Endothelial cell of umbilical vein (primary cell): ENCODE measurements at regions not wholly inside any gene's neighbourhood (a gene's known extent, or its start where the extent isn't known, plus 50 kb on each side); places are given as distances from the start of the nearest gene placed in this dataset.

Experiments used
- BruUV-seq: library from RNA; stranded (reverse); fragments of 400-500 nt; replicated peaks from 2 replicates; lab custom pipeline; 2021; lab: Mats Ljungman, UMichigan
- CTCF ChIA-PET: fragments of 300-600, 350-600 bp; sonication (Branson Sonifier 250); formaldehyde crosslinking; loops from one replicate; lab custom pipeline; 2021; ENCODE audit warnings: antibody characterized with exemption, inconsistent platforms; lab: Charles Lee
- POLR2A ChIA-PET: fragments of 300-600, 350-600 bp; sonication (Branson Sonifier 250); formaldehyde crosslinking; loops from one replicate; lab custom pipeline; 2021; ENCODE audit warnings: antibody characterized with exemption, inconsistent platforms; lab: Charles Lee
- DNase-seq: peaks from one replicate; pipeline ENCODE4 v3.0.0-alpha.2; 2011; ENCODE audit warnings: low read depth, low spot score
- FAIRE-seq: peaks from 2 replicates; lab custom pipeline; 2011; peaks lifted over from hg19 to GRCh38; lab: Jason Lieb, UNC
- H2AFZ ChIP-seq: 2 replicates; pipeline ENCODE4 v1.6.0; 2012; ENCODE audit warnings: low read depth, low read length, control low read depth, inconsistent platforms
- H3K27ac ChIP-seq: 2 replicates; pipeline ENCODE4 v1.5.1; 2011; ENCODE audit warnings: low read depth, mild to moderate bottlenecking, control low read depth, low read length, moderate library complexity; ENCODE audit not compliant: insufficient read depth
- H3K27me3 ChIP-seq, 2 experiments: 2 replicates each; pipeline versions ENCODE4 v1.6.0 to v1.6.1; 2011; ENCODE audit warnings: low read length in 2 of 2, mixed read lengths in 1 of 2; ENCODE audit not compliant: control insufficient read depth in 2 of 2, insufficient read depth in 2 of 2
- H3K36me3 ChIP-seq, 2 experiments: 2 replicates in 1 of 2; 3 replicates in 1 of 2; pipeline ENCODE4 v1.5.1; 2011; ENCODE audit warnings: low read length in 2 of 2, mild to moderate bottlenecking in 1 of 2, moderate library complexity in 1 of 2; ENCODE audit not compliant: control insufficient read depth in 2 of 2, insufficient read depth in 2 of 2; ENCODE audit errors: extremely low read depth in 1 of 2
- H3K4me1 ChIP-seq: 3 replicates; pipeline ENCODE4 v1.5.1; 2011; ENCODE audit warnings: mild to moderate bottlenecking, low read length; ENCODE audit not compliant: control insufficient read depth, insufficient read depth; ENCODE audit errors: extremely low read depth
- H3K4me2 ChIP-seq: 2 replicates; pipeline ENCODE4 v1.6.1; 2011; ENCODE audit warnings: low read length, control low read depth, mixed read lengths; ENCODE audit not compliant: insufficient read depth
- H3K4me3 ChIP-seq, 3 experiments: fragments of 200-600 bp in 1 of 3; sonication (generic), shearing (Covaris generic) in 1 of 3; replicated peaks in 1 of 3; 2 replicates each; pipeline ENCODE4 v1.5.1; 2011 to 2016; ENCODE audit warnings: control low read depth in 3 of 3, low read length in 3 of 3, mild to moderate bottlenecking in 2 of 3, inconsistent platforms in 1 of 3, low read depth in 1 of 3, moderate library complexity in 1 of 3; ENCODE audit not compliant: insufficient read depth in 1 of 3
- H3K79me2 ChIP-seq: 2 replicates; pipeline ENCODE4 v1.6.0; 2012; ENCODE audit warnings: low read length, inconsistent platforms; ENCODE audit not compliant: control insufficient read depth, insufficient read depth
- H3K9ac ChIP-seq: replicated peaks from 2 replicates; pipeline ENCODE3; 2011; ENCODE audit warnings: low read length, control low read depth; ENCODE audit not compliant: insufficient read depth; ENCODE audit errors: extremely low read depth
- H3K9me1 ChIP-seq: replicated peaks from 3 replicates; pipeline ENCODE4 v1.6.0; 2011; ENCODE audit warnings: mild to moderate bottlenecking, low read length; ENCODE audit not compliant: control insufficient read depth, insufficient read depth; ENCODE audit errors: extremely low read depth
- H3K9me3 ChIP-seq: replicated peaks from 2 replicates; pipeline ENCODE4 v1.5.1; 2012; ENCODE audit warnings: low read length, inconsistent platforms; ENCODE audit not compliant: control insufficient read depth, insufficient read depth
- H4K20me1 ChIP-seq: replicated peaks from 2 replicates; pipeline ENCODE3; 2011; ENCODE audit warnings: mild to moderate bottlenecking, low read length; ENCODE audit not compliant: control insufficient read depth, insufficient read depth; ENCODE audit errors: extremely low read depth
- EZH2 ChIP-seq: IDR thresholded peaks from 2 replicates; pipeline ENCODE4 v1.6.1; 2012; ENCODE audit warnings: borderline replicate concordance, low read depth, mild to moderate bottlenecking, moderate library complexity, low read length, inconsistent platforms; ENCODE audit not compliant: severe bottlenecking
- FOS ChIP-seq: IDR thresholded peaks from 2 replicates; pipeline ENCODE4 v1.6.1; 2011; ENCODE audit warnings: mild to moderate bottlenecking, low read length, moderate library complexity, borderline replicate concordance; ENCODE audit not compliant: insufficient read depth
- JUN ChIP-seq: IDR thresholded peaks from 2 replicates; pipeline ENCODE4 v1.6.1; 2011; ENCODE audit warnings: borderline replicate concordance, low read depth; ENCODE audit not compliant: insufficient read length, insufficient read depth
- MAX ChIP-seq: IDR thresholded peaks from 2 replicates; pipeline ENCODE4 v1.6.1; 2011; ENCODE audit not compliant: insufficient read depth, insufficient read length
- POLR2AphosphoS5 ChIP-seq: IDR thresholded peaks from 2 replicates; pipeline ENCODE4 v1.6.1; 2012; ENCODE audit warnings: low read depth, mild to moderate bottlenecking, control low read depth, low read length, moderate library complexity; ENCODE audit not compliant: insufficient read depth
- dilution Hi-C: fragments of 300-500 bp; cut with MboI; formaldehyde crosslinking; loops from one replicate; pipeline ENCODE4 v1.15.0; 2019; ENCODE audit warnings: low sequenced_read_pairs; ENCODE audit not compliant: extremely low pct_ligation_motif_present
- intact Hi-C: fragments of 100-400 bp; cut with micrococcal nuclease; formaldehyde crosslinking; loops from one replicate; pipeline ENCODE4 v1.10.0; 2022

DNA sequence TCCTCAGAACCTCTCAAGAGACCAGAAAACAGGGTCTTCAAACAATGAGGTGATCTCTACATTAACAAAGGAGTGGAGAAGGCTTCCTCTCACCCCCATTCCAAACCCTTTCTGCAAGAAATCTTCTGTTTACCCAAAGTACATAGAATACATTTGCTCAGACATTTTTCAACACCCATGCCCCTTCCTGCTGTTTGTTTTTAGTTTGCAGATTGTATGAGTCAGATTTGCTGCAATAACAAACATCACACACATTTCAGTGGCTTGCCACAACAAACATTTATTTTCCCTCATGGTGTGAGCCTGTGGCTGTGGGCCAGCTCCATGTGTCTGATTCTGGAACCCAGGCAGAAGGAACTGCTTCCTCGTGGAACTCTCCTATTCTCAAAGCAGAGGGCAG is 68.2 kb upstream of the BAIAP2L1 start:
- CTCF ChIA-PET, result interaction anchor here (1.4 kb wide), 1 partner anchor 11 kb away, joined by 3 read pairs; no protein-coding TSS in a partner anchor
- intact Hi-C loops, result no loop called here
- DNase-seq, result no peak
- no peak overlapping the region for H3K9ac ChIP-seq
- dilution Hi-C loops, result no loop called here
- no TSS peak for BruUV-seq
- no peak overlapping the region for H3K4me2 ChIP-seq
- TF ChIP-seq EZH2, result no peak
- no peak for TF ChIP-seq MAX
- no peak for TF ChIP-seq JUN
- TF ChIP-seq FOS, result no peak
- H3K79me2 ChIP-seq, result no peaks in the 10 kb centered on the region
- H3K27ac ChIP-seq, result no peak overlapping the region
- H3K9me3 ChIP-seq, result no peaks in the 10 kb centered on the region
- H3K4me3 ChIP-seq, result no peak overlapping the region
- no peak overlapping the region for H2AFZ ChIP-seq
- FAIRE-seq, result no peak
- H3K4me1 ChIP-seq, result no peaks in the 10 kb centered on the region
- POLR2A ChIA-PET, result no interaction called here
- no peaks in the 10 kb centered on the region for H3K27me3 ChIP-seq
- no peaks in the 10 kb centered on the region for H3K36me3 ChIP-seq
- no peaks in the 10 kb centered on the region for H4K20me1 ChIP-seq
- no peaks in the 10 kb centered on the region for H3K9me1 ChIP-seq

DNA sequence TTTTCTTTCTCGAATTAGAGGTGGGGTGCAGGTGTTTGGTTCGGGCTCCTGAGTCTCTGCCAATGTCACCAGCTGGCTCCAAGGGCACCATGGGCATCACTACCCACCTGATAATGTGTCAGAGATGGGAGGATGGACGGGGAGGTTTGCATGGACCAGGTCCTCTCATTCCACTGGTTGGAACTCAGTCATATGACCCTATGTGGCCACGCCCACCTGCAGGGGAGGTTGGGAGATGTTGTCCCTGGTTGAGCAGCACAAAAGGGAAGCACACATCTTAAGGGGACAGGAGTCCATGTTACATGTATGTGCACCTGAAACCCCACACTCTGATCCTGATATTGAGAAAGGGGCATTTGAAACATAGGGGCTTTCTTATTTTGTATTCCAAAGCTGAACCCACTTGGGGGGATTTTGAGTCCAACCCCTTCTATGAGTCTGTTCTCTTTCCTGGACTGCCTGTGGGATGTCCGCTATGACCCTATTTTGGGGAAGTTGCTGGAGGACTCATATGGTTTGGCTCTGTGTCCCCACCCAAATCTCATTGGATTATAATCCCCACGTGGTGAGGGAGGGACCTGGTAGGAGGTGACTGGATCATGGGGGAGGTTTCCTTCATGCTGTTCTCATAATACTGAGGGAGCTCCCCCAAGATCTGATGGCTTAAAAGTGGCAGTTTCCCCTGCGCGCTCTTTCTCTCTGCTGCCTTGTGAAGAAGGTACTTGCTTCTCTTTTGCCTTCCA is 66.9 kb upstream of the BAIAP2L1 start:
- CTCF ChIA-PET, result no interaction called here
- no peak overlapping the region for H3K27ac ChIP-seq
- no TSS peak for BruUV-seq
- intact Hi-C loops (no loop called here), dilution Hi-C loops (no loop called here)
- DNase-seq (no peak), FAIRE-seq (no peak)
- H3K9me3 ChIP-seq, result no peaks in the 10 kb centered on the region
- no peak overlapping the region for H2AFZ ChIP-seq
- no peaks in the 10 kb centered on the region for H4K20me1 ChIP-seq
- H3K27me3 ChIP-seq, result no peaks in the 10 kb centered on the region
- H3K4me1 ChIP-seq, result no peaks in the 10 kb centered on the region
- no peaks in the 10 kb centered on the region for H3K9me1 ChIP-seq
- H3K4me2 ChIP-seq, result no peak overlapping the region
- no peaks in the 10 kb centered on the region for H3K36me3 ChIP-seq
- POLR2A ChIA-PET, result no interaction called here
- no peaks in the 10 kb centered on the region for H3K79me2 ChIP-seq
- no peak overlapping the region for H3K9ac ChIP-seq
- no peak overlapping the region for H3K4me3 ChIP-seq
- no peak for TF ChIP-seq POLR2AphosphoS5
- no peak for TF ChIP-seq MAX
